ENCODE measurements at regions not wholly inside any gene's neighbourhood (a gene's known extent, or its start where the extent isn't known, plus 50 kb on each side); places are given as distances from the start of the nearest gene placed in this dataset.

- Histone ChIP-seq H3K4me3 (ENCODE audit: low read length) (no peak overlapping the region), H3K36me3 (ENCODE audit: insufficient read depth, low read length) (no peaks in the 10 kb centered on the region), H3K27me3 (ENCODE audit: insufficient read depth, low read length) (no peaks in the 10 kb centered on the region), H3K4me1 (ENCODE audit: insufficient read depth, low read length) (peaks cover 18% of the 10 kb centered on the region), H3K9ac (ENCODE audit: low read depth, low read length) (0 out of 2 replicates have a peak overlapping the region, but pooled peaks have one; percentile 30), H3K9me3 (ENCODE audit: insufficient read depth, low read depth, low read length) (no peaks in the 10 kb centered on the region), H3K27ac (ENCODE audit: low read depth, low read length) (peak overlapping the region; percentile 74)
- 77% methylated on average over 2 of the region's 4 CpGs for WGBS
Measured at GRCh38 chr2:66134138-66134701, 300.7 kb upstream of the MEIS1 start.

DNA sequence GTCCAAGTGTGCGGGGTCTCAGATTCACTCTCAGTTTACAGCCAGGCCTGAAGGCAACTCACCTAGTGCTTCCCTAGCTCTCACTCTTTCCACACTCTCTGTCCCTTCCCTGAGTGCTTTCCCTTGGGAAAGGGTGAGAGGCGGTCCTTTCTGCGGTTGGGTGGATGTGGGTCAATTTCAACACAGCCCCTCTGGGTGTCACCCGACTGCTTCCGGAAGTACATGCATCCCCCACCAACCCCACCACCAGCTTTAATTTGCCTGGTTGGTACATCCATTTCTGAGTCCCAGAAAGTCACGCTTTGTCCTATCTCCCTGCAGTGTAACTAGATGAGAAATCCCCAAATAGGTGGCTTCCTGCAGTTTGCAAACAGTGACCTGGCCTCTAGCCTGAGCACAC lies 307.3 kb upstream of the MEIS1 start:
- H3K27me3 ChIP-seq (ENCODE audit: insufficient read depth, low read length): no peaks in the 10 kb centered on the region
- H3K9me3 ChIP-seq (ENCODE audit: insufficient read depth, low read depth, low read length): no peaks in the 10 kb centered on the region
- 0 out of 2 replicates have a peak, but pooled peaks cover 5% of the 10 kb centered on the region for H3K4me1 ChIP-seq (ENCODE audit: insufficient read depth, low read length)
- 91% methylated on average over 6 of the region's 6 CpGs for WGBS
- no peak overlapping the region for H3K27ac ChIP-seq (ENCODE audit: low read depth, low read length)
- no peak overlapping the region for H3K9ac ChIP-seq (ENCODE audit: low read depth, low read length)
- H3K4me3 ChIP-seq (ENCODE audit: low read length): no peak overlapping the region
- no peaks in the 10 kb centered on the region for H3K36me3 ChIP-seq (ENCODE audit: insufficient read depth, low read length)

- Histone ChIP-seq H3K9ac (ENCODE audit: low read depth, low read length) (no peak overlapping the region), H3K27me3 (ENCODE audit: insufficient read depth, low read length) (no peaks in the 10 kb centered on the region), H3K27ac (ENCODE audit: low read depth, low read length) (no peak overlapping the region), H3K36me3 (ENCODE audit: insufficient read depth, low read length) (no peaks in the 10 kb centered on the region), H3K4me1 (ENCODE audit: insufficient read depth, low read length) (0 out of 2 replicates have a peak, but pooled peaks cover 5% of the 10 kb centered on the region), H3K4me3 (ENCODE audit: low read length) (no peak overlapping the region), H3K9me3 (ENCODE audit: insufficient read depth, low read depth, low read length) (no peaks in the 10 kb centered on the region)
- WGBS: 97% methylated on average over 5 of the region's 5 CpGs
Measured at GRCh38 chr2:66127061-66127460, 307.9 kb upstream of the MEIS1 start.

- WGBS: 85% methylated on average over 5 of the region's 5 CpGs
- no peaks in the 10 kb centered on the region for H3K27me3 ChIP-seq (ENCODE audit: insufficient read depth, low read length)
- H3K9ac ChIP-seq (ENCODE audit: low read depth, low read length): no peak overlapping the region
- no peak overlapping the region for H3K4me3 ChIP-seq (ENCODE audit: low read length)
- H3K9me3 ChIP-seq (ENCODE audit: insufficient read depth, low read depth, low read length): no peaks in the 10 kb centered on the region
- H3K36me3 ChIP-seq (ENCODE audit: insufficient read depth, low read length): no peaks in the 10 kb centered on the region
- H3K27ac ChIP-seq (ENCODE audit: low read depth, low read length): no peak overlapping the region
- H3K4me1 ChIP-seq (ENCODE audit: insufficient read depth, low read length): 0 out of 2 replicates have a peak, but pooled peaks cover 5% of the 10 kb centered on the region
Measured at GRCh38 chr2:66125951-66126350, 309.0 kb upstream of the MEIS1 start.

DNA sequence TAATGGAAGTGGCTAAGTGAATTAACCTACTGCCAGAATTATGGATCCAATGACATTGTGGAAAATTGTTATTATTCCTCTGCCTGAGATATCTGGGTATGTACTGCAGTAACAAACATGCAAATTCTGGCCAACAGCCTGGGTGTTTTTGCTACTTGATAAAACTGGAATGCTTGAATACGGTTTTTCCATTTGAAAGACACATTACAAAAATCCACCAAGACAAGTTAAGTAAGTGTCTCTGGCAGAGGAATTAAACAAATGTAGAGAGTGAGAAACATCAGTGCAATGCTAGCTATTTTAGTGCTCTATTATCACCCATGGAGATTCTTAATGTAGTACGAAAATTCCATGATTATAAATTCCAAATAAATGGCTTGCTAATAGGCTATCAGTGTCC lies 312.4 kb upstream of the MEIS1 start:
- 0 out of 2 replicates have a peak, but pooled peaks cover 5% of the 10 kb centered on the region for H3K4me1 ChIP-seq (ENCODE audit: insufficient read depth, low read length)
- no peak overlapping the region for H3K9ac ChIP-seq (ENCODE audit: low read depth, low read length)
- 100% methylated on average over 1 of the region's 2 CpGs for WGBS
- H3K27me3 ChIP-seq (ENCODE audit: insufficient read depth, low read length): no peaks in the 10 kb centered on the region
- no peaks in the 10 kb centered on the region for H3K36me3 ChIP-seq (ENCODE audit: insufficient read depth, low read length)
- H3K4me3 ChIP-seq (ENCODE audit: low read length): no peak overlapping the region
- no peak overlapping the region for H3K27ac ChIP-seq (ENCODE audit: low read depth, low read length)
- H3K9me3 ChIP-seq (ENCODE audit: insufficient read depth, low read depth, low read length): no peaks in the 10 kb centered on the region

DNA sequence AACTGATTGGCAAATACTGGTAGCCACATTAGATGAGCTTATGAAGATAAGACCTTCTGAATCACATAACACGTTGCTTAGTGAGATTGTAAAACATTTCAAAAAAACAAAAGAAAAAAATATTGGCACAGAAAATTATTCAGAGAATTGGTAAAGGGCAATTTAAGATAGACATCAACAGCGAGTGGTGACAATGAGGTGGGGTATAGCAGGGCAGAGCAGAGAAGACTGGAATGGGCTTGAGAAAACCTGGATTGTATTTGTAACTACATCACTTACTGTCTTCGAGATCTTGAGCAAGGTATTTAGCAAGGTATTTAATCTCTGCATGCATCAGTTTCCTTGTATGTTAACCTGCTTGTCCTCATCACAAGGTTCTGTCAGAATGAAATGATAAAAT lies 313.0 kb upstream of the MEIS1 start:
- H3K4me3 ChIP-seq (ENCODE audit: low read length): no peak overlapping the region
- WGBS: 88% methylated on average over 2 of the region's 3 CpGs
- no peak overlapping the region for H3K9ac ChIP-seq (ENCODE audit: low read depth, low read length)
- H3K9me3 ChIP-seq (ENCODE audit: insufficient read depth, low read depth, low read length): no peaks in the 10 kb centered on the region
- no peaks in the 10 kb centered on the region for H3K36me3 ChIP-seq (ENCODE audit: insufficient read depth, low read length)
- H3K27me3 ChIP-seq (ENCODE audit: insufficient read depth, low read length): no peaks in the 10 kb centered on the region
- H3K4me1 ChIP-seq (ENCODE audit: insufficient read depth, low read length): 0 out of 2 replicates have a peak, but pooled peaks cover 5% of the 10 kb centered on the region
- H3K27ac ChIP-seq (ENCODE audit: low read depth, low read length): no peak overlapping the region

DNA sequence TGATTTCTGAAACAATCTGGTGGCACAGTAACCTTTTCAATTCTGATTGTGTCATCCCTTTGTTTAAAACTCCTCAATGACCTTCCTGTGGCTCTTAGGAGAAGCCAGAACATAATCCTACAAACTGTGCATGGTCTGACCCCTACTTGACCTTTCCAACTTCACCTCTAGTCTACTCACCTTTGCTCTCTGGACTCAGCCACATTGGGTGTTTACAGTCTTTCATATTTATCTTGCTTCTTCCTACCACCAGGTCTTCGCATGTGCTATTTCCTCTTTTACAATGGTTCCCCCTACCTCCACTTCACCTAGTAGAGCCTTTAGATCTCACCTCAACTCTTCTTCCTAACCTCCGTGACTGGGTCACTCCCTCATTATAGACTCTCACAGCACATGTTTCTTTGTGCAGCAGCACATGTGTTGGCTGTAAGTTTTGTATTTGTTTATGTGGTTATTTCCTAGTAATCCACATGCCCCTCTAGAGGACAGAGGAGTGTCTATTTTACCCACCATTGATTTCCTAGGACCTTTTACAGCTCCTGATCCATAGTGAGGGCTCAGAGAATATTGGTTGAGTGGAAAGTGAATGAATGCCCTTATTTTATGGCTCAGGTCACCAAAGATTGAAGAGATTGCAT lies 320.8 kb upstream of the MEIS1 start:
- H3K4me1 ChIP-seq (ENCODE audit: insufficient read depth, low read length): no peaks in the 10 kb centered on the region
- H3K27ac ChIP-seq (ENCODE audit: low read depth, low read length): no peak overlapping the region
- 97% methylated on average over 2 of the region's 2 CpGs for WGBS
- H3K4me3 ChIP-seq (ENCODE audit: low read length): no peak overlapping the region
- H3K9ac ChIP-seq (ENCODE audit: low read depth, low read length): no peak overlapping the region
- no peaks in the 10 kb centered on the region for H3K36me3 ChIP-seq (ENCODE audit: insufficient read depth, low read length)
- H3K27me3 ChIP-seq (ENCODE audit: insufficient read depth, low read length): no peaks in the 10 kb centered on the region
- no peaks in the 10 kb centered on the region for H3K9me3 ChIP-seq (ENCODE audit: insufficient read depth, low read depth, low read length)

DNA sequence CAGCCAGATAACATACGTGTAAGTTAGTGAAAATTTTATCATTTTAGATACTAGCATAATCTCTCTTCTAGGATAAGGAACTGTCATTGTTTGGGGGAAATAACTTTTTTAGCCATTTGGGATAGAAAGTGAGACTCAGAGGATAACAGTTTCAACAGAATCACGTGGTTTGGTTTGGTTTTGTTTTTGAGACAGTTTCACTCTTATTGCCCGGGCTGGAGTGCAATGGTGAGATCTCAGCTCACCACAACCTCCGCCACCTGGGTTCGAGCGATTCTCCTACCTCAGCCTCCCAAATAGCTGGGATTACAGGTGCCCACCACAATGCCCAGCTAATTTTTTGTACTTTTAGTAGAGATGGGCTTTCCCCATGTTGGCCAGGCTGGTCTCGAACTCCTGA lies 323.2 kb upstream of the MEIS1 start:
- Histone ChIP-seq H3K9ac (ENCODE audit: low read depth, low read length) (no peak overlapping the region), H3K4me3 (ENCODE audit: low read length) (no peak overlapping the region), H3K9me3 (ENCODE audit: insufficient read depth, low read depth, low read length) (no peaks in the 10 kb centered on the region), H3K4me1 (ENCODE audit: insufficient read depth, low read length) (peaks cover 4% of the 10 kb centered on the region; the same call in 1 of the 2 replicates), H3K36me3 (ENCODE audit: insufficient read depth, low read length) (no peaks in the 10 kb centered on the region), H3K27me3 (ENCODE audit: insufficient read depth, low read length) (no peaks in the 10 kb centered on the region), H3K27ac (ENCODE audit: low read depth, low read length) (no peak overlapping the region)
- 92% methylated on average over 6 of the region's 7 CpGs for WGBS

GRCh38 chr2:66110608-66111007 lies 324.3 kb upstream of the MEIS1 start:
- no peaks in the 10 kb centered on the region for H3K9me3 ChIP-seq (ENCODE audit: insufficient read depth, low read depth, low read length)
- no peaks in the 10 kb centered on the region for H3K36me3 ChIP-seq (ENCODE audit: insufficient read depth, low read length)
- WGBS: 100% methylated on average over 2 of the region's 2 CpGs
- no peak overlapping the region for H3K9ac ChIP-seq (ENCODE audit: low read depth, low read length)
- H3K27me3 ChIP-seq (ENCODE audit: insufficient read depth, low read length): no peaks in the 10 kb centered on the region
- no peak overlapping the region for H3K27ac ChIP-seq (ENCODE audit: low read depth, low read length)
- no peak overlapping the region for H3K4me3 ChIP-seq (ENCODE audit: low read length)
- peaks cover 4% of the 10 kb centered on the region; the same call in 1 of the 2 replicates for H3K4me1 ChIP-seq (ENCODE audit: insufficient read depth, low read length)

DNA sequence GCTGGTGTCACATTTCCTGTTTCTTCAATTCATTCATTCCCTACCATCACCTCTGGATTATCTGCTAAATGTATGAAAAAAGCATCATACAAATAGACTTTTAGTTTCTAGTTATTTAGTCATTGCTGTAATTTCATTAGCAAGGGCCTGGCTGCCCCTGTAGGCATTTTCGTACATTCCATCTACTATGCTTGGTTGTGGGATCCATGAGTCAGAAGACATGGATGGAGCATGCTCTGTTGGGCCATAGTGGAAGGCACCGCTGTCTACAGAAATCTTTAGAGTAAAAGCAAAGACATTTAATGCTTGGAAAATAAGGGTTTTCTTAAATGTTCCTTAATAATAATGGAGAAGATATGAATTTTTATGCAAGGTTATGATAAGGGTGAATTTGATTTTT lies 324.8 kb upstream of the MEIS1 start:
- H3K4me3 ChIP-seq (ENCODE audit: low read length): no peak overlapping the region
- H3K9ac ChIP-seq (ENCODE audit: low read depth, low read length): no peak overlapping the region
- no peak overlapping the region for H3K27ac ChIP-seq (ENCODE audit: low read depth, low read length)
- H3K36me3 ChIP-seq (ENCODE audit: insufficient read depth, low read length): no peaks in the 10 kb centered on the region
- 100% methylated on average over 2 of the region's 2 CpGs for WGBS
- peaks cover 4% of the 10 kb centered on the region; the same call in 1 of the 2 replicates for H3K4me1 ChIP-seq (ENCODE audit: insufficient read depth, low read length)
- no peaks in the 10 kb centered on the region for H3K9me3 ChIP-seq (ENCODE audit: insufficient read depth, low read depth, low read length)
- no peaks in the 10 kb centered on the region for H3K27me3 ChIP-seq (ENCODE audit: insufficient read depth, low read length)

DNA sequence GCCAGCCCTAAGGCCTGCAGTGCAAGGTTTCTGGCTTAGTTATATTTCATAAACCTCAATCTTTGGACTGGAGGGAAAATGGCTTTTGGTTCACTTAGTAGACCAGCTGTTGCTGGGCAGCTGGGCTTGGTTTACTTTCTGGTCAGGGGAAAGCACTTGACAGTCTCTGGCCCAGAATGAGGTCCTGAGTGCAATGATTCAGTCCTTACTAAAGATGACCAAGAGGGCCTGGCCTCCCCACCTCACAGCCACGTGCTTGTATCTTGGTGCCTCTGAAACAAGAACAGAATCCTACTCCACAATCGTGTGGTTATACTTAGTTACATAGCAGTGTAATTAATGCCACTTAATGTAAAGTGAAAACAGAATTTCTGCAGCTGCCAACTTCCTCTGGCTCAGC lies 325.5 kb upstream of the MEIS1 start:
- Histone ChIP-seq H3K27me3 (ENCODE audit: insufficient read depth, low read length) (no peaks in the 10 kb centered on the region), H3K9ac (ENCODE audit: low read depth, low read length) (no peak overlapping the region), H3K27ac (ENCODE audit: low read depth, low read length) (no peak overlapping the region), H3K4me1 (ENCODE audit: insufficient read depth, low read length) (peaks cover 4% of the 10 kb centered on the region; the same call in 1 of the 2 replicates), H3K9me3 (ENCODE audit: insufficient read depth, low read depth, low read length) (no peaks in the 10 kb centered on the region), H3K4me3 (ENCODE audit: low read length) (no peak overlapping the region), H3K36me3 (ENCODE audit: insufficient read depth, low read length) (no peaks in the 10 kb centered on the region)
- WGBS: 75% methylated on average over 1 of the region's 2 CpGs

All from HUES64 (cell line).